Upper lobe of right lung (tissue), 1 donor: ENCODE measurements at regions not wholly inside any gene's neighbourhood (a gene's known extent, or its start where the extent isn't known, plus 50 kb on each side); places are given as distances from the start of the nearest gene placed in this dataset.

Source experiments
- ATAC-seq: fragments of 200-7000 bp; cut with Tn5 transposase; one replicate; pipeline ENCODE4 v1.9.1; 2020; ENCODE audit warnings: mild to moderate bottlenecking, moderate library complexity
- DNase-seq: peaks from one replicate; pipeline ENCODE4 v3.0.0-alpha.2; 2020
- H3K27ac ChIP-seq: fragments of 200-600 bp; one replicate; pipeline ENCODE4 v1.8.0; 2022
- H3K27me3 ChIP-seq: fragments of 200-600 bp; one replicate; pipeline ENCODE4 v1.8.0; 2022; ENCODE audit warnings: mild to moderate bottlenecking
- H3K36me3 ChIP-seq: fragments of 200-600 bp; one replicate; pipeline ENCODE4 v1.8.0; 2022
- H3K4me1 ChIP-seq: fragments of 200-600 bp; one replicate; pipeline ENCODE4 v1.8.0; 2022
- H3K4me3 ChIP-seq: fragments of 200-600 bp; one replicate; pipeline ENCODE4 v1.8.0; 2022; ENCODE audit warnings: mild to moderate bottlenecking
- H3K9me3 ChIP-seq: fragments of 200-600 bp; one replicate; pipeline ENCODE4 v1.8.0; 2022
- CTCF ChIP-seq: fragments of 200-600 bp; IDR thresholded peaks from one replicate; pipeline ENCODE4 v1.8.0; 2022; ENCODE audit warnings: antibody characterized with exemption
- intact Hi-C: fragments of 100-400 bp; cut with DNase I; formaldehyde crosslinking; loops from one replicate; pipeline ENCODE4 v1.11.0; 2022
- donor health status: DM: no; HTN: yes; CAD: no; lungs with severe emphysema.

GRCh38 chr15:94162939-94163338 is 68.4 kb upstream of the MCTP2 start:
- intact Hi-C loops, result loop anchor here (10.0 kb wide), 1 partner anchor 162 kb away; no protein-coding TSS in a partner anchor
- Histone ChIP-seq H3K27me3 (peaks cover 3% of the 10 kb centered on the region), H3K4me1 (no peaks in the 10 kb centered on the region), H3K36me3 (no peaks in the 10 kb centered on the region), H3K9me3 (no peaks in the 10 kb centered on the region), H3K27ac (no peak overlapping the region), H3K4me3 (no peak overlapping the region)
- DNase-seq (no peak), ATAC-seq (no peak)
- no peak for TF ChIP-seq CTCF

- DNase-seq (no peak), ATAC-seq (no peak)
- Histone ChIP-seq H3K27me3 (no peaks in the 10 kb centered on the region), H3K4me3 (no peak overlapping the region), H3K4me1 (no peaks in the 10 kb centered on the region), H3K9me3 (no peaks in the 10 kb centered on the region), H3K36me3 (no peaks in the 10 kb centered on the region), H3K27ac (no peak overlapping the region)
- no peak for TF ChIP-seq CTCF
- intact Hi-C loops, result no loop called here
These were observed 77.1 kb upstream of the MCTP2 start for GRCh38 chr15:94154255-94154654.

- TF ChIP-seq CTCF, result no peak
- H3K36me3 ChIP-seq, result no peaks in the 10 kb centered on the region
- H3K27ac ChIP-seq, result no peak overlapping the region
- H3K27me3 ChIP-seq, result no peaks in the 10 kb centered on the region
- H3K4me3 ChIP-seq, result no peak overlapping the region
- intact Hi-C loops, result no loop called here
- no peak for ATAC-seq
- H3K4me1 ChIP-seq, result no peaks in the 10 kb centered on the region
- H3K9me3 ChIP-seq, result no peaks in the 10 kb centered on the region
- no peak for DNase-seq
These were observed 86.3 kb upstream of the MCTP2 start for GRCh38 chr15:94145046-94145445.

GRCh38 chr15:94141802-94142201 is 89.6 kb upstream of the MCTP2 start:
- Histone ChIP-seq H3K4me3 (no peak overlapping the region), H3K27ac (no peak overlapping the region), H3K36me3 (no peaks in the 10 kb centered on the region), H3K9me3 (no peaks in the 10 kb centered on the region), H3K4me1 (no peaks in the 10 kb centered on the region), H3K27me3 (no peaks in the 10 kb centered on the region)
- intact Hi-C loops, result no loop called here
- no peak for TF ChIP-seq CTCF
- DNase-seq (no peak), ATAC-seq (no peak)

- no peak overlapping the region for H3K27ac ChIP-seq
- H3K36me3 ChIP-seq, result no peaks in the 10 kb centered on the region
- no peak overlapping the region for H3K4me3 ChIP-seq
- ATAC-seq (no peak), DNase-seq (no peak)
- no peaks in the 10 kb centered on the region for H3K4me1 ChIP-seq
- no peaks in the 10 kb centered on the region for H3K27me3 ChIP-seq
- H3K9me3 ChIP-seq, result no peaks in the 10 kb centered on the region
- intact Hi-C loops, result no loop called here
- TF ChIP-seq CTCF, result no peak
These were observed 95.7 kb upstream of the MCTP2 start for GRCh38 chr15:94135486-94136147.

GRCh38 chr15:94131875-94132274 is 99.5 kb upstream of the MCTP2 start:
- Histone ChIP-seq H3K9me3 (no peaks in the 10 kb centered on the region), H3K36me3 (no peaks in the 10 kb centered on the region), H3K27ac (no peak overlapping the region), H3K4me1 (no peaks in the 10 kb centered on the region), H3K4me3 (no peak overlapping the region), H3K27me3 (no peaks in the 10 kb centered on the region)
- ATAC-seq (no peak), DNase-seq (no peak)
- TF ChIP-seq CTCF, result no peak
- intact Hi-C loops, result no loop called here
